ENCODE measurements at regions not wholly inside any gene's neighbourhood (a gene's known extent, or its start where the extent isn't known, plus 50 kb on each side); places are given as distances from the start of the nearest gene placed in this dataset.
"Not testable (repeated sequence)": the region's sequence is repeated elsewhere in the genome, so short reads cannot be mapped to it uniquely, and the experiment has no call there.

DNA sequence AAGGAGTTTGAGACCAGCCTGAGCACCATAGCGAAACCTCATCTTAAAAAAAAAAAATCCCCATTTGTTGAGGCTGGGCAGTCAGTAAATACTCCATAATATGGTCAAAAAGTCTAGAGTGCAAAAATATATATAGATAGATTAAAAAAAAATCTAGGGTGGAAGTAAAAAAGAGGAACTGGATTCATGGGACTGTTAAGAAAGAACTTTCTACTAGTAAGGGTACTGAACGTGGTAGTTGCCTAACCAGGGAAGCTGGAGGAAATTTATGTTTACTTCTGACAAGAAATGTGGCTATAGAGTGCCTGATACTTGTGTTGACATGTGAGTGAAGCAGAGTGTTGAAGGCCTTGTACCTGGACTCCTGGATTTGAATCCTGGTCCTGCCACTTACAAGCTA is 265.9 kb upstream of the FAM78B start:
- intact Hi-C loops (cut with micrococcal nuclease) = loop anchor here (2.0 to 5.0 kb wide), 2 partner anchors 300 to 504 kb away; no protein-coding TSS in a partner anchor
- no peak overlapping the region for H3K4me3 Mint-ChIP-seq (ENCODE audit: low read depth)
- no peak for DNase-seq (ENCODE audit: low spot score)
- H3K4me1 Mint-ChIP-seq (ENCODE audit: low read depth) = no peaks in the 10 kb centered on the region
- H3K27me3 Mint-ChIP-seq (ENCODE audit: low read depth) = no peaks in the 10 kb centered on the region
- H3K36me3 Mint-ChIP-seq (ENCODE audit: low read depth) = no peaks in the 10 kb centered on the region
- no peak overlapping the region for H3K27ac Mint-ChIP-seq
- no peaks in the 10 kb centered on the region for H3K9me3 Mint-ChIP-seq

- not testable (repeated sequence) for H3K9me3 Mint-ChIP-seq; H3K27me3 Mint-ChIP-seq (ENCODE audit: low read depth); DNase-seq (ENCODE audit: low spot score); H3K4me1 Mint-ChIP-seq (ENCODE audit: low read depth); H3K36me3 Mint-ChIP-seq (ENCODE audit: low read depth); H3K27ac Mint-ChIP-seq; H3K4me3 Mint-ChIP-seq (ENCODE audit: low read depth)
- intact Hi-C loops (cut with micrococcal nuclease) = loop anchor here (2.0 to 5.0 kb wide), 2 partner anchors 301 to 505 kb away; no protein-coding TSS in a partner anchor
Observed at GRCh38 chr1:166433404-166434304, 266.9 kb upstream of the FAM78B start.

GRCh38 chr1:166457700-166458099 is 290.9 kb upstream of the FAM78B start:
- DNase-seq (ENCODE audit: low spot score) = no peak
- Mint-ChIP-seq H3K27ac (no peak overlapping the region), H3K27me3 (ENCODE audit: low read depth) (no peaks in the 10 kb centered on the region), H3K9me3 (no peaks in the 10 kb centered on the region), H3K4me3 (ENCODE audit: low read depth) (no peak overlapping the region), H3K36me3 (ENCODE audit: low read depth) (no peaks in the 10 kb centered on the region), H3K4me1 (ENCODE audit: low read depth) (no peaks in the 10 kb centered on the region)
- intact Hi-C loops (cut with micrococcal nuclease) = no loop called here

DNA sequence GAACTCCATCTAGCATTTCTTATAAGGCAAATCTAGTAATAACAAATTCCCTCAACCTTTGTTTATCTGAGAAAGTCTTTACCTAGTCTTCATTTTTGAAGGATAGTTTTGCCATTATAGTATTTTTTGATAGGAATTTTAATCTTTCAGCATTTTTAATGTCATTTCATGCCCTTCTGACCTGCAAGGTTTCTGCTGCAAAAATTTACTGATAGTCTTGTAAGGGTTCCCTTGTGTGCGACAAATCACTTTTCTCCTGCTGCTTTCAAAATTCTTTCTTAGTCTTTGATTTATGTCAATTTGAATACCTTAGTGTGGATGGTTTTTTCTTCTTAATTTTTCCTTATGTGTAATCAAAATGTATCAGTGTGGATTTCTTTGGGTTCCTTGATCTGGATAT is 297.5 kb upstream of the FAM78B start:
- H3K36me3 Mint-ChIP-seq (ENCODE audit: low read depth) = no peaks in the 10 kb centered on the region
- no peaks in the 10 kb centered on the region for H3K4me1 Mint-ChIP-seq (ENCODE audit: low read depth)
- peaks cover 2% of the 10 kb centered on the region for H3K27me3 Mint-ChIP-seq (ENCODE audit: low read depth)
- H3K9me3 Mint-ChIP-seq = peaks cover 8% of the 10 kb centered on the region
- intact Hi-C loops (cut with micrococcal nuclease) = no loop called here
- H3K4me3 Mint-ChIP-seq (ENCODE audit: low read depth) = no peak overlapping the region
- no peak overlapping the region for H3K27ac Mint-ChIP-seq
- DNase-seq (ENCODE audit: low spot score) = no peak

GRCh38 chr1:166470014-166470413 is 303.2 kb upstream of the FAM78B start:
- Mint-ChIP-seq H3K4me1 (ENCODE audit: low read depth) (no peaks in the 10 kb centered on the region), H3K27ac (no peak overlapping the region), H3K4me3 (ENCODE audit: low read depth) (no peak overlapping the region), H3K27me3 (ENCODE audit: low read depth) (peaks cover 5% of the 10 kb centered on the region), H3K36me3 (ENCODE audit: low read depth) (no peaks in the 10 kb centered on the region), H3K9me3 (peaks cover under 1% of the 10 kb centered on the region)
- no peak for DNase-seq (ENCODE audit: low spot score)
- intact Hi-C loops (cut with micrococcal nuclease) = no loop called here

GRCh38 chr1:166470441-166470840 is 303.6 kb upstream of the FAM78B start:
- intact Hi-C loops (cut with micrococcal nuclease) = no loop called here
- Mint-ChIP-seq H3K4me1 (ENCODE audit: low read depth) (no peaks in the 10 kb centered on the region), H3K27me3 (ENCODE audit: low read depth) (peaks cover 5% of the 10 kb centered on the region), H3K9me3 (no peaks in the 10 kb centered on the region), H3K27ac (no peak overlapping the region), H3K4me3 (ENCODE audit: low read depth) (no peak overlapping the region), H3K36me3 (ENCODE audit: low read depth) (no peaks in the 10 kb centered on the region)
- DNase-seq (ENCODE audit: low spot score) = no peak

DNA sequence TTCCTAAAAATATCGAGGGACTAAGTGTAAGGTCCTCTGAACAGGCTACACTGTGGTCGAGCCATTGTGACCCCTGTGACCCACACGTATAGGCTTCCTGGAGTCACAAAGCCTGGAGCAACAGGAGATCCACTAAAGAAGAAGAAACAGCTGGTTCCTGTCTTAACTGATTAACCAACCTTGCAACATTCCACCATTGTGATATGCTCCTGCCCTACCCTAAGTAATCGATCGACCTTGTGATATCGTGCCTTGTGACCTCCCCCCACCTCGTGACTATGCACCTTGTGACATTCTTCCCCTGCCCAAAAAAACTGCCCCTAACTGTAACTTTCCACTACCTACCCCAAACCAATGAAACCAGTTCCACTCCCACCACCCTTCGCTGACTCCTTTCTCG is 304.6 kb upstream of the FAM78B start:
- intact Hi-C loops (cut with micrococcal nuclease) = no loop called here
- Mint-ChIP-seq H3K9me3 (no peaks in the 10 kb centered on the region), H3K27ac (no peak overlapping the region)

GRCh38 chr1:166479052-166479631 is 312.3 kb upstream of the FAM78B start:
- Mint-ChIP-seq H3K4me3 (ENCODE audit: low read depth) (no peak overlapping the region), H3K36me3 (ENCODE audit: low read depth) (no peaks in the 10 kb centered on the region), H3K9me3 (no peaks in the 10 kb centered on the region), H3K27me3 (ENCODE audit: low read depth) (peaks cover 8% of the 10 kb centered on the region), H3K4me1 (ENCODE audit: low read depth) (peaks cover 1% of the 10 kb centered on the region), H3K27ac (no peak overlapping the region)
- peak; percentile 24 for DNase-seq (ENCODE audit: low spot score)
- intact Hi-C loops (cut with micrococcal nuclease) = loop anchor here (2.0 kb wide), 2 partner anchors 346 to 554 kb away; no protein-coding TSS in a partner anchor

More for the DNA sequence above, 304.6 kb upstream of the FAM78B start:
- no peak overlapping the region for H3K4me3 Mint-ChIP-seq (ENCODE audit: low read depth)
- peaks cover 5% of the 10 kb centered on the region for H3K27me3 Mint-ChIP-seq (ENCODE audit: low read depth)
- H3K36me3 Mint-ChIP-seq (ENCODE audit: low read depth) = no peaks in the 10 kb centered on the region
- no peak for DNase-seq (ENCODE audit: low spot score)
- no peaks in the 10 kb centered on the region for H3K4me1 Mint-ChIP-seq (ENCODE audit: low read depth)

DNA sequence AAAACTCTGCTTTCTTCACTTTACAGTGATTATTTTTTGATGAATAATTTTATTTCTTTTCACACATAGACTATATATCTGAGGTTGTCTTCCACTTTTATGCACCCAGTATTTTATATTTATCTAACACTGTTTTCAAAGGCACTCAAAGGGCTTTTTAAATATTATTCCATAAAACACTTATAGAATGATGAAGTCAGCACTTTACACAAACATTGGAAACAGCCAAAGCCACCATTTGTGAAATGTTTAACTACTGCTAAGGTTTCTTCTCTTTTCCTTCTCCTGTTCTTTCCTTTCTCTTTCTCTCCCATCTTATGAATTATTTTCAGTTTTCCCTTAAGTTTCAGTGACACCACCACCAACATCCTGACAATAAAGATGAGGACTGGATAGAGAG is 317.7 kb upstream of the FAM78B start:
- Mint-ChIP-seq H3K9me3 (no peaks in the 10 kb centered on the region), H3K4me3 (ENCODE audit: low read depth) (no peak overlapping the region), H3K4me1 (ENCODE audit: low read depth) (peaks cover 13% of the 10 kb centered on the region), H3K36me3 (ENCODE audit: low read depth) (no peaks in the 10 kb centered on the region), H3K27me3 (ENCODE audit: low read depth) (peaks cover 5% of the 10 kb centered on the region), H3K27ac (no peak overlapping the region)
- intact Hi-C loops (cut with micrococcal nuclease) = loop anchor here (10.0 kb wide), 1 partner anchor 320 kb away; the partner anchor contains the start of gene FAM78B
- DNase-seq (ENCODE audit: low spot score) = no peak

GRCh38 chr1:166484871-166485270 is 318.1 kb upstream of the FAM78B start:
- DNase-seq (ENCODE audit: low spot score) = no peak
- H3K4me1 Mint-ChIP-seq (ENCODE audit: low read depth) = peaks cover 13% of the 10 kb centered on the region
- no peaks in the 10 kb centered on the region for H3K36me3 Mint-ChIP-seq (ENCODE audit: low read depth)
- intact Hi-C loops (cut with micrococcal nuclease) = loop anchor here (10.0 kb wide), 1 partner anchor 320 kb away; the partner anchor contains the start of gene FAM78B
- H3K27me3 Mint-ChIP-seq (ENCODE audit: low read depth) = peaks cover 5% of the 10 kb centered on the region
- no peak overlapping the region for H3K27ac Mint-ChIP-seq
- H3K4me3 Mint-ChIP-seq (ENCODE audit: low read depth) = no peak overlapping the region
- H3K9me3 Mint-ChIP-seq = no peaks in the 10 kb centered on the region

- Mint-ChIP-seq H3K4me3 (ENCODE audit: low read depth) (no peak overlapping the region), H3K4me1 (ENCODE audit: low read depth) (peaks cover 13% of the 10 kb centered on the region), H3K9me3 (no peaks in the 10 kb centered on the region), H3K27ac (no peak overlapping the region), H3K27me3 (ENCODE audit: low read depth) (peaks cover 5% of the 10 kb centered on the region), H3K36me3 (ENCODE audit: low read depth) (no peaks in the 10 kb centered on the region)
- intact Hi-C loops (cut with micrococcal nuclease) = loop anchor here (10.0 kb wide), 1 partner anchor 321 kb away; the partner anchor contains the start of gene FAM78B
- DNase-seq (ENCODE audit: low spot score) = no peak
Observed at GRCh38 chr1:166485620-166486019, 318.8 kb upstream of the FAM78B start.

GRCh38 chr1:166488327-166488726 is 321.5 kb upstream of the FAM78B start:
- no peaks in the 10 kb centered on the region for H3K27me3 Mint-ChIP-seq (ENCODE audit: low read depth)
- H3K36me3 Mint-ChIP-seq (ENCODE audit: low read depth) = no peaks in the 10 kb centered on the region
- peaks cover 14% of the 10 kb centered on the region for H3K4me1 Mint-ChIP-seq (ENCODE audit: low read depth)
- H3K9me3 Mint-ChIP-seq = peaks cover 5% of the 10 kb centered on the region
- intact Hi-C loops (cut with micrococcal nuclease) = loop anchor here (10.0 kb wide), 1 partner anchor 324 kb away; the partner anchor contains the start of gene FAM78B
- H3K27ac Mint-ChIP-seq = no peak overlapping the region
- DNase-seq (ENCODE audit: low spot score) = no peak
- H3K4me3 Mint-ChIP-seq (ENCODE audit: low read depth) = no peak overlapping the region

DNA sequence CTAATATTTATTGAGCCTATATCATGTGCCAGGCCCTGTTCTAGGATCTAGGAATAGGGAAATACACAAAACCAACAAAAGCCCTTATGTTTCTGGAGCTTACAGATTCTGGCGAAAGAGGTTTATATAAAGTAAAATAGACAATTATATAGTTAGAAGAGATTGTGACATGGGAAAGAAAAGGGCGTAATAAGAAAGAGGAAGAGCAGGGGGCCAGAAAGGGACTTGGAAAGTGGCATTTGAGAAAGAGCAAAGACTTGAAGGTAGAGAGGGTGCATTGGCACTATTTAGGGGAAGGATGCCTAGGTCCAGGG is 322.5 kb upstream of the FAM78B start:
- peaks cover 5% of the 10 kb centered on the region for H3K9me3 Mint-ChIP-seq
- H3K4me3 Mint-ChIP-seq (ENCODE audit: low read depth) = no peak overlapping the region
- H3K27me3 Mint-ChIP-seq (ENCODE audit: low read depth) = no peaks in the 10 kb centered on the region
- H3K27ac Mint-ChIP-seq = no peak overlapping the region
- intact Hi-C loops (cut with micrococcal nuclease) = loop anchor here (10.0 kb wide), 1 partner anchor 325 kb away; the partner anchor contains the start of gene FAM78B
- no peaks in the 10 kb centered on the region for H3K36me3 Mint-ChIP-seq (ENCODE audit: low read depth)
- DNase-seq (ENCODE audit: low spot score) = no peak
- peaks cover 14% of the 10 kb centered on the region for H3K4me1 Mint-ChIP-seq (ENCODE audit: low read depth)

Measured in activated T-helper 2 cell treated with anti-CD3 and anti-CD28 coated beads, Interferon-gamma antibody, Interleukin-2, Interleukin-4, amounts not matched to agents 10 μg/mL and 5 μg/mL and 100 μg/mL, durations not matched to agents 14 hours and 24 hours and 36 hours (primary cell).